Stimulated activated CD4-positive, alpha-beta T cell treated with anti-CD3 and anti-CD28 coated beads, Interleukin-2, amount 100 ng/mL, for 24 hours (primary cell): ENCODE measurements at regions not wholly inside any gene's neighbourhood (a gene's known extent, or its start where the extent isn't known, plus 50 kb on each side); places are given as distances from the start of the nearest gene placed in this dataset.
"Not testable (repeated sequence)": the region's sequence is repeated elsewhere in the genome, so short reads cannot be mapped to it uniquely, and the experiment has no call there.

ENCODE experiments used
- DNase-seq, 2 donors: peaks; one replicate each; pipeline ENCODE4 v3.0.0-alpha.2; 2020

- DNase-seq = no peak
These were observed 237.5 kb upstream of the ANXA10 start for GRCh38 chr4:167854881-167855280.

GRCh38 chr4:167858127-167858526 lies 234.2 kb upstream of the ANXA10 start:
- DNase-seq = not testable (repeated sequence)

DNA sequence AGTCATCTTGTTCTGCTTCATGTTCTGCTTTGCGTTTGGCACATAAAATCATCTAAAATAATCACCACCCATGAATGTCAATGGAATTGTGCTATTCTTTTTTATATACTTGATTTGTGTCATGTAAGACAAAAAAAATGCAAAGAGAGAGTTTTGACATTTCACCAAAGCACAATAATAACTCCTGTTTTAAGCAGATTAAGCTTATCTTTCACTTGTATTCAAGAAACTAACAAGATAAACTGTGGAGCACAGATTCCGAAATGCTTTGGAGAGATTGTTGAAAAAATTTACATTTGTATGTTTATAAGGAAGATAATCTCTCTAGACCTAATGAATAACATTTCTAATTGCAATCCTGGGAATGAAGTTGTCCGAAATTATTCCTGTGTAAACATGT lies 225.1 kb upstream of the ANXA10 start:
- no peak for DNase-seq

- no peak for DNase-seq
These were observed 224.2 kb upstream of the ANXA10 start for GRCh38 chr4:167868163-167868562.

GRCh38 chr4:167873496-167873895 lies 218.8 kb upstream of the ANXA10 start:
- DNase-seq = no peak

DNA sequence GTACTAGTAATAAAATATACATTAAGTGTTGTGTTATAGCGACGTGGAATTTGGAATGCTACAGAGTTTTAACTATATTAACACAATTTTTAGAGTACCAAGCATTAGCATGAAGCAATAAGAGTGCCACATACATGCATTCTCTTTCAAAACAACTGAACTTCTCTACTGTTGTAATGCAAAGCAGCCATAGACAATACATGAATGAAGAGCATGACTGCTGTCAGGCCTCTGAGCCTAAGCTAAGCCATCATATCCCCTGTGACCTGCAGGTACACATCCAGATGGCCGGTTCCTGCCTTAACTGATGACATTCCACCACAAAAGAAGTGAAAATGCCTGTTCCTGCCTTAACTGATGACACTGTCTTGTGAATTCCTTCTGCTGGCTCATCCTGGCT lies 216.2 kb upstream of the ANXA10 start:
- DNase-seq = not testable (repeated sequence)

DNA sequence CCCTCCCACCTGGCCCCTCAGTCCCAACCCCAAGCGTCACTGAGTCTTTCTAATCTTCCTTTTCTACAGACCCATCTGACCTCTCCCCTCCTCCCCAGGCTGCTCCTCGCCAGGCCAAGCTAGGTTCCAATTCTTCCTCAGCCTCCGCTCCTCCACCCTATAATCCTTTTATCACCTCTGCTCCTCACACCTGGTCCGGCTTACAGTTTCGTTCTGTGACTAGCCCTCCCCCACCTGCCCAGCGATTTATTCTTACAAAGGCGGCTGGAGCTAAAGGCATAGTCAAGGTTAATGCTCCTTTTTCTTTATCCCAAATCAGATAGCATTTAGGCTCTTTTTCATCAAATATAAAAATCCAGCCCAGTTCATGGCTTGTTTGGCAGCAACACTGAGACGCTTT lies 214.5 kb upstream of the ANXA10 start:
- not testable (repeated sequence) for DNase-seq

DNA sequence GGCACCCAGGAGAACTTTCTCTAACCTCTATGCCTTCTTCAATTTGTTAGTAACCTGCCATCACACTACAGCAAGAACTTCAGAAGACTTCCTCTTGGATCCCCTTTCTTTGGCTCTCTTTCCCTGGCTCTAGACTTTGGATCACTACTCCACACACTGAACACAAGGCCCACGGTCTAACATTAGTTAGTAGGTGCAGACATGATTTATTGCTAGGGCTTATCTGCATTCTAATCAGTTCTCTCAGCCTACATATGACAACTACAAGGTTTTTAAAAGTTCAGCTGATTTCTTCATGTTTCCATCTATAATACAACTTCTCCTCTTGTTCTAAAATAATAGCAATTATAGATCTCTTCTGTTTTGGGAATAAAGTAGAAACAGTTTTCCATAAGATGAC lies 209.1 kb upstream of the ANXA10 start:
- no peak for DNase-seq

DNA sequence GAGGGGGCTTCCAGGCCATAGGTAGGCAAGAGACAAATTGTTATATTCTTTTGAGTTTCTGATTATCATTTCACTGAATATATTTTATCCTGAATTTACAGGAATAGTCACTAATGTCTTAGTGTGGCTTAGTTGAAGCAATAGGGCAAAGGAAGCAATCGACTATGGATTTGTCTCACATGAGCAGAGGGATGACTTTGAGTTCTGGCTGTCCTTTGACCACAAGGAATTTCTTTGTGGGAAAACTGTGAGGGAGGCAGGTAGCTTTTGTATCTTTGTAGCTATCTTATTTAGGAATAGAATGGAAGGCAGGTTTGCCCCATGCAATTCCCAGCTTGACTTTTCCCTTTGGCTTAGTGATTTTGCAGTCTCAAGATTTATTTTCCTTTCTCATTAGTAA lies 207.3 kb upstream of the ANXA10 start:
- DNase-seq = no peak

DNA sequence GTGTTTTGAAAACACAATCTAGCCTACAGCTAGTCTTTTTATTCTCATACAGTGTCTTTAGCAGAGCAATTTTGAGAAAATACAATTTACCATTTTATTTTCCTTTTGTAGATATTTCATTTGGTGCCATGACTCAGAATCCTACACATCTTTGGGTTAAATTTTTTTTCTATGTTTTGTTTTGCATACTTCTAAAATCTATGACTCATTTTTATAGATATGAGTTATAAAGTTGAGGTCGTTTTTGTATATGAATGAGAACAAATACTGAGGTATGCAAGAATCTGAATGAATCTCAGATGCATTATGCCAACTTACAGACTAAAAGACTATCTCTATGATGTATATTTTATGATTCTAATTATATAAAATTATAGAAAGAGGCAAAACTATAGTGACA lies 206.5 kb upstream of the ANXA10 start:
- DNase-seq = no peak

DNA sequence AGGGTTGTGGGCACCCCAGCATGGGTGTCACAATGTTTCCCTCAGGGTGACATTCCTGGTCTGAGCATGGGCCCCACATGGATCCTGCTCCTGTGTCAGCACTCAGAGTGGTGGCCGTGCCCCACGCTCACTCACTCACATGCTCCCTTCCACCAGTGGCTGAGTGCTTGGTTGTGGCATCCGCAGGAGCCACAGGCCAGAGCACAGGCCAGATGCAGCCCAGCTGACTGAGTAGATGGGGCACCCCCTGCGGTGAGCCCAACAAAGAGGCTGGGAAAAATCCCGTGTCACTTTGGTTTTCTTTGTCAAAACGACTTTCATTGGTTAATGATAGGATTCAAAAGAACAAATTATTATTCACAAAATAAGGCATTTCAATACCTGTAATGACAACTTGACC lies 204.6 kb upstream of the ANXA10 start:
- DNase-seq = no peak

DNA sequence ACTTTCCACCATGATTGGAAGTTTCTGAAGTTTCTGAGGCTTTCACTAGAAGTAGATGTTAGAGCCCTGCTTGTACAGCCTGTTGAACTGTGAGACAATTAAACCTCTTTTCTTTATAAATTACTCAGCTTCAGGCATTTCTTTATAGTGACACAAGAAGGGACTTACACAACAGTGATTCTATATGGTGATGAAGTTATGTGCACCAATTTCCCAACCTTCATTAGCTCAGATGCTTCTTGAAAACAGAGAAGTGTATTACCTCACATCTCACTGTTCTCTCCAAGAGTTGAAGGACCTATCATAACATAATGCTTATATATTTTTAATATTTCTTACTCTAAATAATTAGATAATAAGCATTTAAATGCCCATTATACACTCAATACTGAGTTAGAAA lies 202.1 kb upstream of the ANXA10 start:
- DNase-seq = no peak

DNA sequence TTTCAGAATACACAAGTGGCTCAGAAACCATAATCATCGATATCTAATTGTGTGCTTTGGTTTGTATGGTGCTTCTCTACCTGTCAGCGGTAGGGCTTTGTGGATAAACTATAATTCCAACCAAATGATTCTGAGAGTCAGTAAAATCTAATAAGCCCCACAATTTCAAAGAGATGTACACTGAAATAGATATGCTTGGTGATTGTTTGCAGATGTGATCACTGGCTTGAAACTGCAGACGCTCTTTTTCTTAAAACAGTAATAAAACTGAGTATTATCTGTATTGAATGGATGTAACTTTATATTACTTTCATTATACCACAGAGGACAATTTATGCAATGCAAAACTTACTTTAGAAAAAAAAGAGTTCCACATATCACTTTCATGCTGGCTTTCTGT lies 198.8 kb upstream of the ANXA10 start:
- DNase-seq = no peak

- not testable (repeated sequence) for DNase-seq
These were observed 196.1 kb upstream of the ANXA10 start for GRCh38 chr4:167896260-167896659.

- DNase-seq = no peak
These were observed 195.2 kb upstream of the ANXA10 start for GRCh38 chr4:167897116-167897515.

- no peak for DNase-seq
These were observed 189.0 kb upstream of the ANXA10 start for GRCh38 chr4:167903291-167903721.

DNA sequence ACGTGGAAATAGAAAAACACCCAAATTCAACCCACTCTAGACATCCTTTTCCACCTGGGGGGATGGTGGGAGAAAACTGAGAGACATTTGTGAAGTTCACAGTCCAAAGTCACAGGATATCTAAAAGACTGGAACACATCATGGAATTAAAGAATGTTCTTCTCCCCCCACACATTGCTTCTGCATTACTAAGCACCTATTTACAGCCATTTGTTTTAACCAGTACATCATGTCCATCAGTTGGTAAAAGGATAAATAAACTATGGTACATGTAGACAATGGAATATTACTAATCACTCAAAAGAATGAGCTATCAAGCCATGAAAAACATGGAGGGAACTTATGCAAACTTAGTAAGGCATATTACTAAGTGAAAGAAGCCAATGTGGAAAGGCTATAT lies 185.5 kb upstream of the ANXA10 start:
- no peak for DNase-seq

DNA sequence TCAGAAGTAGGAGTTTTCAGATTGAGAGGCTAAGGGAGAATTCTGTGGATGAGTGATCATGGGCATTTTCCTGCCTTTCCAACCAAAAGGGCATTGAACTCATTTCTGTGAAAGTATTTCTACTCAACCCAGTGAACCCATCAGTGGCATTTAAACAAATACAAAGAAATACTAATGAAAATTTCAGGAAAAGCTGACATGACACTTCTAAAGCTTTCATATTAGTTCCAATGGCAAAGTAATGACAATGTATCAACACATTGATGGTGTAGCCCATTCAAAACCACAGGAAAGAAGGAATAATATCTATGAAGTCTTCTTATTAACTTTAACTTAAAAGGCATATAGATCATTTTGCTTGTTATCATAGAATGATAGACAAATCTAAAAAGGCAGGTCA lies 183.5 kb upstream of the ANXA10 start:
- no peak for DNase-seq

- not testable (repeated sequence) for DNase-seq
These were observed 179.8 kb upstream of the ANXA10 start for GRCh38 chr4:167912535-167912934.

GRCh38 chr4:167918077-167918476 lies 174.3 kb upstream of the ANXA10 start:
- DNase-seq = no peak

DNA sequence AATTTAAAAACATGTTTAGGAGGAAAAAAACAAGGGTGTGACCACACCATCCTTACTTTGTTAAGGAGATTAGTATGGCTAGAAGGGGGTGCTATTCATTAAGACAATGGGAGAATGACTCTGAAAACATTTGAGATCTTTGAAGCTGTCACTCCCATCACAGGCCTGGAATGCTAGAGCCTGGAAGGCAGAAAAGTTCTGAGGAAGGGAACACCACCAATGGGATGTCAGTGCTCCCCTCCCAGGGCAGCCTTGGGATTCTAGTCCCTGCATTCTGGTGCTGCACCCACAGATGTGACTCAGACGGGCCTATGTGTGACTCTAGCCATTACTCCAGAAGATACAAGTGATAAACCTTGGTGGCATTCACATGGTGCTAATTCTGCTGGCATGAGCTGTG lies 162.2 kb upstream of the ANXA10 start:
- no peak for DNase-seq

GRCh38 chr4:167934216-167934615 lies 158.1 kb upstream of the ANXA10 start:
- DNase-seq = no peak

- no peak for DNase-seq
These were observed 152.3 kb upstream of the ANXA10 start for GRCh38 chr4:167939863-167940616.

GRCh38 chr4:167943872-167944505 lies 148.3 kb upstream of the ANXA10 start:
- DNase-seq = no peak

GRCh38 chr4:167944721-167945120 lies 147.6 kb upstream of the ANXA10 start:
- no peak for DNase-seq
